ENCODE measurements at regions not wholly inside any gene's neighbourhood (a gene's known extent, or its start where the extent isn't known, plus 50 kb on each side); places are given as distances from the start of the nearest gene placed in this dataset.

DNA sequence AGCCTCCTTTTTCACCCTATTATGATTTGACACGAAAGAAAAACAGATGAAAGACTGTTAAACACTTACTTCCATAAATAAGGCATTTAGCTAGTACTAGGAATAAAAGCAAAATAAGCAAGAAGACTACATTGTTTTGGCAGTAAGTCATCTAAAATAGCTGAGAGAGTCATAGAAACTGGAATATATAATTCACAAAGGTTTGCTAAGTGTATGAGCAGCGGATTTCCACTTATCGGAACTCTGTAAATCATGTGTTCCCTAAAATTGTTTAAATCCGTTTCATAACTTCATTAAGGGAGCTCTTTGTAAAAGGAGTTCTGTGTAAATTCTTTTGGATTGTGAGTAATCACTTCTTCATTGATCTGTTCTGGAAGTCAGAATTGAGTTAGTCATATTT lies 202.5 kb upstream of the CBLB start:
- TF ChIP-seq YY1 (IDR thresholded peaks at IDR 0.05; ENCODE audit: insufficient read depth, insufficient read length) (no peak), SUZ12 (IDR thresholded peaks at IDR 0.05; ENCODE audit: extremely low read depth, insufficient read depth, insufficient read length) (no peak)
